ENCODE measurements at regions not wholly inside any gene's neighbourhood (a gene's known extent, or its start where the extent isn't known, plus 50 kb on each side); places are given as distances from the start of the nearest gene placed in this dataset.
"Not testable (repeated sequence)": the region's sequence is repeated elsewhere in the genome, so short reads cannot be mapped to it uniquely, and the experiment has no call there.

- TF ChIP-seq CTCF, POLR2AphosphoS5, POLR2A (IDR thresholded peaks at IDR 0.05): not testable (repeated sequence)
These were observed 129.3 kb downstream of the CDRT15L2 start for GRCh38 chr17:20708821-20709220.

All from breast epithelium (tissue), 3 donors.